ENCODE measurements at regions not wholly inside any gene's neighbourhood (a gene's known extent, or its start where the extent isn't known, plus 50 kb on each side); places are given as distances from the start of the nearest gene placed in this dataset.

DNA sequence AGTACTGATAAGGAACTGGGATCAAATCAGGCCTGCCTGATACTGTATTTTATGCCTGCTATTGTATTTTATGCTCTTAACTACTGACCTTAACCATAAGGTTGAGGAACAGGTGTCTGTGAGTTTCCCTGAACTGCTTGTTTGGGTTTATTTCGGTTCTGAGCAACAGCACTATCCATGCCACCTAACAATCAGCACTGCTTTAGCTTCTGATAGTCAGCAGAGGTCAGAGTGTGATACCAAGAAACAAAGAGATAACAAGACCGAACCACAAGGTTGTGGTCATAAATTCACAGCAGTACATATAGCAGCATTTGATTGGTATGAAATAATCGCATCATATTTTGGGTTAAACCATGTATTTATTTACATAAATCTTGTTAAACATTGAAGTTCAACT, 362.2 kb downstream of the FGF13 start:
- TF ChIP-seq POLR2A (IDR thresholded peaks at IDR 0.05) (no peak), EP300 (IDR thresholded peaks at IDR 0.05) (no peak), POLR2AphosphoS5 (IDR thresholded peaks at IDR 0.05) (no peak)
- TF ChIP-seq, protein P1, sequence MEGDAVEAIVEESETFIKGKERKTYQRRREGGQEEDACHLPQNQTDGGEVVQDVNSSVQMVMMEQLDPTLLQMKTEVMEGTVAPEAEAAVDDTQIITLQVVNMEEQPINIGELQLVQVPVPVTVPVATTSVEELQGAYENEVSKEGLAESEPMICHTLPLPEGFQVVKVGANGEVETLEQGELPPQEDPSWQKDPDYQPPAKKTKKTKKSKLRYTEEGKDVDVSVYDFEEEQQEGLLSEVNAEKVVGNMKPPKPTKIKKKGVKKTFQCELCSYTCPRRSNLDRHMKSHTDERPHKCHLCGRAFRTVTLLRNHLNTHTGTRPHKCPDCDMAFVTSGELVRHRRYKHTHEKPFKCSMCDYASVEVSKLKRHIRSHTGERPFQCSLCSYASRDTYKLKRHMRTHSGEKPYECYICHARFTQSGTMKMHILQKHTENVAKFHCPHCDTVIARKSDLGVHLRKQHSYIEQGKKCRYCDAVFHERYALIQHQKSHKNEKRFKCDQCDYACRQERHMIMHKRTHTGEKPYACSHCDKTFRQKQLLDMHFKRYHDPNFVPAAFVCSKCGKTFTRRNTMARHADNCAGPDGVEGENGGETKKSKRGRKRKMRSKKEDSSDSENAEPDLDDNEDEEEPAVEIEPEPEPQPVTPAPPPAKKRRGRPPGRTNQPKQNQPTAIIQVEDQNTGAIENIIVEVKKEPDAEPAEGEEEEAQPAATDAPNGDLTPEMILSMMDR (IDR thresholded peaks at IDR 0.05): no peak
